SH-SY5Y (cell line): ENCODE measurements at regions not wholly inside any gene's neighbourhood (a gene's known extent, or its start where the extent isn't known, plus 50 kb on each side); places are given as distances from the start of the nearest gene placed in this dataset.

ENCODE experiments used
- GATA2 ChIP-seq: IDR thresholded peaks from 2 replicates; pipeline ENCODE4 v1.6.1; 2011; ENCODE audit warnings: mild to moderate bottlenecking, low read depth, low read length
- GATA3 ChIP-seq: IDR thresholded peaks from 2 replicates; pipeline ENCODE4 v1.6.1; 2011; ENCODE audit warnings: low read depth, mild to moderate bottlenecking, low read length, moderate library complexity

DNA sequence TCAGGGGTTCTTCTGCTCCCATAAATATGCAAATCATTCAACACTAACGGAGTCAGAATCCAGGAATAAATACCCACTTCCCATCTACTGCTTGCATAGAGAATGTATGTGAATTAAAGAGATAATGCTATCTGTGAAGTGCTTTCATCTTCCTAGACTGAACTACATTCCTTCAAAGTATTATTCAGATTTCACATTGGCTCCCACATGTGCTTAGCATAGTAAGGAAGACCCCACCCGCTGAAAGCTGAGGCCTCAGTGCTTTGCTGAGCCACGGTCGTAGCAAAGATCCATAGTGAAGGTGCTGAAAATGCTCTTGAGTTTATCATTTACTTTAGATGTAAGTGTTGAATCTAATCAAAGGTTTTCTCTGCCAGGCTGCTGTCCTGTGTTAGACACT lies 97.0 kb upstream of the SPACA1 start:
- TF ChIP-seq GATA3 (no peak), GATA2 (no peak)
